HCT116 (cell line): ENCODE measurements at regions not wholly inside any gene's neighbourhood (a gene's known extent, or its start where the extent isn't known, plus 50 kb on each side); places are given as distances from the start of the nearest gene placed in this dataset.

Experiments used
- JUND ChIP-seq: IDR thresholded peaks from 2 replicates; pipeline ENCODE4 v1.6.1; 2012
- SP1 ChIP-seq: IDR thresholded peaks from 2 replicates; pipeline ENCODE4 v1.6.1; 2012; ENCODE audit warnings: low read depth
- ZNF274 ChIP-seq: fragments of 200-500 bp; sonication (Bioruptor generic); IDR thresholded peaks from 2 replicates; pipeline ENCODE4 v1.6.1; 2014; ENCODE audit warnings: mild to moderate bottlenecking, low read depth, low read length, inconsistent platforms
- TF ChIP-seq, protein P1 (sequence below), 3 experiments: fragments of 200-600 bp in 1 of 3; sonication (generic) in 1 of 3; IDR thresholded peaks in 2 of 3; conservative IDR thresholded peaks in 1 of 3; 2 replicates each; pipeline ENCODE4 v1.5.1; 2012 to 2017; ENCODE audit warnings: low read depth in 2 of 3, low read length in 2 of 3, antibody characterized with exemption in 1 of 3, borderline replicate concordance in 1 of 3, control low read depth in 1 of 3, mild to moderate bottlenecking in 1 of 3, mixed read lengths in 1 of 3, mixed run types in 1 of 3, moderate library complexity in 1 of 3; ENCODE audit not compliant: insufficient read depth in 1 of 3
- TF ChIP-seq, protein P2 (sequence below): IDR thresholded peaks from 2 replicates; pipeline ENCODE4 v1.6.1; 2012; ENCODE audit warnings: low read depth

DNA sequence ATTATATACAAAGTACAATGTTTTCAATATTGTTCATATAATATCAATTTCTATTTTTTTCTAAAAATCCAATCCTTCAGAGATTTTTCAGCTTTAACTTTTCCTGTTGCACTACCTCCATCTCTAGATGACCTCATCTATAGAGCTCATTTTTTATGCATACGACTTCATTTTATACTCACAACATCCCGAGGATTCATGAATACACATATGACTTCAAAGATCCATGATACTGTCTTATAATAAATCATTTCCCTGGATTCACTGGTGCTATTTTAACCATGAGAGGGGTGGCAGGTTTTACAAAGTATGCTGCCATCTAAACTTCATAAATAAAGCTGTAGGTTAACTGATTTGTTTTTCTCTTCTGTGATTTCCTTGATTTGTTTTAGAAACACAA lies 694.6 kb downstream of the EPHA4 start:
- TF ChIP-seq JUND (no peak), ZNF274 (no peak), SP1 (no peak)
- TF ChIP-seq, protein P1, sequence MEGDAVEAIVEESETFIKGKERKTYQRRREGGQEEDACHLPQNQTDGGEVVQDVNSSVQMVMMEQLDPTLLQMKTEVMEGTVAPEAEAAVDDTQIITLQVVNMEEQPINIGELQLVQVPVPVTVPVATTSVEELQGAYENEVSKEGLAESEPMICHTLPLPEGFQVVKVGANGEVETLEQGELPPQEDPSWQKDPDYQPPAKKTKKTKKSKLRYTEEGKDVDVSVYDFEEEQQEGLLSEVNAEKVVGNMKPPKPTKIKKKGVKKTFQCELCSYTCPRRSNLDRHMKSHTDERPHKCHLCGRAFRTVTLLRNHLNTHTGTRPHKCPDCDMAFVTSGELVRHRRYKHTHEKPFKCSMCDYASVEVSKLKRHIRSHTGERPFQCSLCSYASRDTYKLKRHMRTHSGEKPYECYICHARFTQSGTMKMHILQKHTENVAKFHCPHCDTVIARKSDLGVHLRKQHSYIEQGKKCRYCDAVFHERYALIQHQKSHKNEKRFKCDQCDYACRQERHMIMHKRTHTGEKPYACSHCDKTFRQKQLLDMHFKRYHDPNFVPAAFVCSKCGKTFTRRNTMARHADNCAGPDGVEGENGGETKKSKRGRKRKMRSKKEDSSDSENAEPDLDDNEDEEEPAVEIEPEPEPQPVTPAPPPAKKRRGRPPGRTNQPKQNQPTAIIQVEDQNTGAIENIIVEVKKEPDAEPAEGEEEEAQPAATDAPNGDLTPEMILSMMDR (IDR thresholded peaks at IDR 0.05 in 2 of 3, conservative IDR thresholded peaks at IDR 0.05 in 1 of 3; ENCODE audit: borderline replicate concordance in 1 of 3, insufficient read depth in 1 of 3, low read depth in 2 of 3, low read length in 2 of 3): no peak
- TF ChIP-seq, protein P2, sequence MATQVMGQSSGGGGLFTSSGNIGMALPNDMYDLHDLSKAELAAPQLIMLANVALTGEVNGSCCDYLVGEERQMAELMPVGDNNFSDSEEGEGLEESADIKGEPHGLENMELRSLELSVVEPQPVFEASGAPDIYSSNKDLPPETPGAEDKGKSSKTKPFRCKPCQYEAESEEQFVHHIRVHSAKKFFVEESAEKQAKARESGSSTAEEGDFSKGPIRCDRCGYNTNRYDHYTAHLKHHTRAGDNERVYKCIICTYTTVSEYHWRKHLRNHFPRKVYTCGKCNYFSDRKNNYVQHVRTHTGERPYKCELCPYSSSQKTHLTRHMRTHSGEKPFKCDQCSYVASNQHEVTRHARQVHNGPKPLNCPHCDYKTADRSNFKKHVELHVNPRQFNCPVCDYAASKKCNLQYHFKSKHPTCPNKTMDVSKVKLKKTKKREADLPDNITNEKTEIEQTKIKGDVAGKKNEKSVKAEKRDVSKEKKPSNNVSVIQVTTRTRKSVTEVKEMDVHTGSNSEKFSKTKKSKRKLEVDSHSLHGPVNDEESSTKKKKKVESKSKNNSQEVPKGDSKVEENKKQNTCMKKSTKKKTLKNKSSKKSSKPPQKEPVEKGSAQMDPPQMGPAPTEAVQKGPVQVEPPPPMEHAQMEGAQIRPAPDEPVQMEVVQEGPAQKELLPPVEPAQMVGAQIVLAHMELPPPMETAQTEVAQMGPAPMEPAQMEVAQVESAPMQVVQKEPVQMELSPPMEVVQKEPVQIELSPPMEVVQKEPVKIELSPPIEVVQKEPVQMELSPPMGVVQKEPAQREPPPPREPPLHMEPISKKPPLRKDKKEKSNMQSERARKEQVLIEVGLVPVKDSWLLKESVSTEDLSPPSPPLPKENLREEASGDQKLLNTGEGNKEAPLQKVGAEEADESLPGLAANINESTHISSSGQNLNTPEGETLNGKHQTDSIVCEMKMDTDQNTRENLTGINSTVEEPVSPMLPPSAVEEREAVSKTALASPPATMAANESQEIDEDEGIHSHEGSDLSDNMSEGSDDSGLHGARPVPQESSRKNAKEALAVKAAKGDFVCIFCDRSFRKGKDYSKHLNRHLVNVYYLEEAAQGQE: no peak
